HepG2 (cell line): ENCODE measurements at regions not wholly inside any gene's neighbourhood (a gene's known extent, or its start where the extent isn't known, plus 50 kb on each side); places are given as distances from the start of the nearest gene placed in this dataset.

Experiments used
- ATAC-seq: fragments of 200-7000 bp; cut with Tn5 transposase; 3 replicates; pipeline ENCODE4 v1.9.1; 2020; ENCODE audit warnings: mild to moderate bottlenecking, moderate library complexity
- BruUV-seq: library from RNA; stranded (reverse); fragments of 400-500 nt; replicated peaks from 2 replicates; lab custom pipeline; 2021; lab: Mats Ljungman, UMichigan
- CTCF ChIA-PET: fragments of 300-600 bp; formaldehyde crosslinking; extraction: SDS; loops from one replicate; lab custom pipeline; 2021; ENCODE audit warnings: low total read pairs, inconsistent platforms, low intra/inter-chr PET ratio; lab: Yijun Ruan, JAX
- POLR2A ChIA-PET: fragments of 350-600 bp; sonication (Branson Sonifier 250); formaldehyde crosslinking; loops from one replicate; lab custom pipeline; 2020; ENCODE audit warnings: antibody characterized with exemption, inconsistent platforms; lab: Yijun Ruan, JAX
- DNase-seq: peaks from one replicate; pipeline ENCODE4 v3.0.0-alpha.2; 2015; ENCODE audit warnings: low spot score
- FAIRE-seq: peaks from 3 replicates; lab custom pipeline; 2011; peaks lifted over from hg19 to GRCh38; lab: Jason Lieb, UNC
- H2AFZ ChIP-seq: one replicate; pipeline ENCODE4 v1.6.1; 2011; ENCODE audit warnings: low read length, inconsistent platforms
- H3K27ac ChIP-seq: fragments of 300-600 bp; 3 replicates; pipeline ENCODE4 v1.8.0; 2011; ENCODE audit warnings: mixed run types, mild to moderate bottlenecking, mixed read lengths, low read length, inconsistent platforms; ENCODE audit not compliant: insufficient read depth; ENCODE audit errors: extremely low read length
- H3K27me3 ChIP-seq, 2 experiments: fragments of 200-600 bp in 1 of 2; 2 replicates in 1 of 2; 3 replicates in 1 of 2; pipeline versions ENCODE4 v1.6.0 to v1.8.0; 2011; ENCODE audit warnings: low read length in 2 of 2, mild to moderate bottlenecking in 2 of 2, moderate library complexity in 2 of 2, inconsistent platforms in 1 of 2; ENCODE audit not compliant: insufficient read depth in 2 of 2, control insufficient read depth in 1 of 2
- H3K36me3 ChIP-seq, 2 experiments: fragments of 200-600 bp in 1 of 2; replicated peaks in 1 of 2; 2 replicates in 1 of 2; 3 replicates in 1 of 2; pipeline versions ENCODE4 v1.5.1 to v1.8.0; 2011; ENCODE audit warnings: low read length in 2 of 2, inconsistent platforms in 1 of 2; ENCODE audit not compliant: insufficient read depth in 2 of 2, control insufficient read depth in 1 of 2
- H3K4me1 ChIP-seq: 2 replicates; pipeline ENCODE4 v1.5.1; 2012; ENCODE audit warnings: low read length, inconsistent platforms; ENCODE audit not compliant: insufficient read depth
- H3K4me2 ChIP-seq: 2 replicates; pipeline ENCODE4 v1.6.0; 2011; ENCODE audit warnings: low read depth, low read length, inconsistent platforms
- H3K4me3 ChIP-seq, 3 experiments: fragments of 200-600 bp in 1 of 3; sonication (generic), shearing (Covaris generic) in 1 of 3; replicated peaks in 1 of 3; 2 replicates each; pipeline ENCODE4 v1.5.1; 2011 to 2016; ENCODE audit warnings: low read length in 3 of 3, inconsistent platforms in 2 of 3, low read depth in 2 of 3, mild to moderate bottlenecking in 2 of 3, control low read depth in 1 of 3, mixed read lengths in 1 of 3; ENCODE audit not compliant: insufficient read depth in 1 of 3
- H3K79me2 ChIP-seq: one replicate; pipeline ENCODE4 v1.6.1; 2011; ENCODE audit warnings: low read length, inconsistent platforms; ENCODE audit not compliant: insufficient read depth
- H3K9ac ChIP-seq: 2 replicates; pipeline ENCODE4 v1.6.0; 2011; ENCODE audit warnings: mild to moderate bottlenecking, low read depth, low read length, inconsistent platforms; ENCODE audit not compliant: insufficient read depth
- H3K9me3 ChIP-seq: 2 replicates; pipeline ENCODE4 v1.5.1; 2012; ENCODE audit warnings: mild to moderate bottlenecking, low read length
- H4K20me1 ChIP-seq: 2 replicates; pipeline ENCODE4 v1.6.0; 2011; ENCODE audit warnings: inconsistent platforms, mild to moderate bottlenecking, low read length, moderate library complexity; ENCODE audit not compliant: insufficient read depth
- EED ChIP-seq: sonication (generic); formaldehyde crosslinking; IDR thresholded peaks from 2 replicates; pipeline ENCODE4 v1.5.0; 2020; ENCODE audit warnings: mild to moderate bottlenecking, missing genetic modification reagents
- GTF3A ChIP-seq: sonication (generic); formaldehyde crosslinking; conservative IDR thresholded peaks from 2 replicates; pipeline ENCODE4 v1.4.0; 2020; ENCODE audit warnings: mild to moderate bottlenecking, missing genetic modification reagents
- HOXD1 ChIP-seq: sonication (generic); formaldehyde crosslinking; IDR thresholded peaks from 2 replicates; pipeline ENCODE4 v1.5.0; 2020; ENCODE audit warnings: missing genetic modification reagents
- NBN ChIP-seq: fragments of 450-650 bp; conservative IDR thresholded peaks from 2 replicates; pipeline ENCODE4 v1.6.1; 2017
- NKX3-1 ChIP-seq: sonication (generic); formaldehyde crosslinking; IDR thresholded peaks from 2 replicates; pipeline ENCODE4 v1.5.0; 2020; ENCODE audit warnings: missing genetic modification reagents
- PTBP1 ChIP-seq: fragments of 200-400 bp; formaldehyde crosslinking; IDR thresholded peaks from 2 replicates; pipeline ENCODE4 v1.6.1; 2018; ENCODE audit warnings: low read length, low read depth; ENCODE audit not compliant: poor library complexity, severe bottlenecking
- RFXAP ChIP-seq: sonication (generic); formaldehyde crosslinking; IDR thresholded peaks from 2 replicates; pipeline ENCODE4 v1.4.0; 2020; ENCODE audit warnings: missing genetic modification reagents, borderline replicate concordance
- ZBTB38 ChIP-seq: sonication (generic); formaldehyde crosslinking; IDR thresholded peaks from 2 replicates; pipeline ENCODE4 v1.5.1; 2020; ENCODE audit warnings: mild to moderate bottlenecking, missing genetic modification reagents
- ZBTB42 ChIP-seq: sonication (generic); formaldehyde crosslinking; IDR thresholded peaks from 2 replicates; pipeline ENCODE4 v1.5.0; 2020; ENCODE audit warnings: mild to moderate bottlenecking, missing genetic modification reagents
- ZFP1 ChIP-seq: IDR thresholded peaks from 2 replicates; pipeline ENCODE4 v1.6.1; 2016
- ZMYM4 ChIP-seq: sonication (generic); formaldehyde crosslinking; IDR thresholded peaks from 2 replicates; pipeline ENCODE4 v1.8.1; 2023; ENCODE audit warnings: mild to moderate bottlenecking, missing genetic modification reagents
- ZNF124 ChIP-seq: sonication (generic); formaldehyde crosslinking; IDR thresholded peaks from 2 replicates; pipeline ENCODE4 v1.4.0; 2020; ENCODE audit warnings: missing genetic modification reagents
- ZNF256 ChIP-seq: sonication (generic); formaldehyde crosslinking; conservative IDR thresholded peaks from 2 replicates; pipeline ENCODE4 v1.4.0; 2020; ENCODE audit warnings: missing genetic modification reagents
- ZNF543 ChIP-seq: sonication (generic); formaldehyde crosslinking; IDR thresholded peaks from 2 replicates; pipeline ENCODE4 v1.4.0; 2020; ENCODE audit warnings: mild to moderate bottlenecking, missing genetic modification reagents
- ZNF841 ChIP-seq: sonication (generic); formaldehyde crosslinking; IDR thresholded peaks from 2 replicates; pipeline ENCODE4 v1.8.1; 2023; ENCODE audit warnings: missing genetic modification reagents, borderline replicate concordance
- ZNF891 ChIP-seq: sonication (generic); formaldehyde crosslinking; IDR thresholded peaks from 2 replicates; pipeline ENCODE4 v1.5.0; 2020; ENCODE audit warnings: mild to moderate bottlenecking, missing genetic modification reagents
- WGBS: methylation state at CpG from one replicate; pipeline ENCODE4 v1.1.6; 2017; ENCODE audit warnings: low lambda C conversion rate; 5-methylcytosine and 5-hydroxymethylcytosine counted together
- in situ Hi-C: cut with HindIII; loops from 2 replicates; pipeline ENCODE4 v1.10.0; 2017; ENCODE audit warnings: low pct_unique_long_range_greater_than_20kb; ENCODE audit not compliant: extremely low pct_ligation_motif_present
- intact Hi-C: fragments of 100-400 bp; cut with micrococcal nuclease; formaldehyde crosslinking; loops from one replicate; pipeline ENCODE4 v1.10.0; 2022; ENCODE audit not compliant: unreplicated experiment
- TF ChIP-seq, protein P1 (sequence below): sonication (generic); formaldehyde crosslinking; IDR thresholded peaks from 2 replicates; pipeline ENCODE4 v1.5.0; 2020; ENCODE audit warnings: missing genetic modification reagents, mild to moderate bottlenecking, borderline replicate concordance

DNA sequence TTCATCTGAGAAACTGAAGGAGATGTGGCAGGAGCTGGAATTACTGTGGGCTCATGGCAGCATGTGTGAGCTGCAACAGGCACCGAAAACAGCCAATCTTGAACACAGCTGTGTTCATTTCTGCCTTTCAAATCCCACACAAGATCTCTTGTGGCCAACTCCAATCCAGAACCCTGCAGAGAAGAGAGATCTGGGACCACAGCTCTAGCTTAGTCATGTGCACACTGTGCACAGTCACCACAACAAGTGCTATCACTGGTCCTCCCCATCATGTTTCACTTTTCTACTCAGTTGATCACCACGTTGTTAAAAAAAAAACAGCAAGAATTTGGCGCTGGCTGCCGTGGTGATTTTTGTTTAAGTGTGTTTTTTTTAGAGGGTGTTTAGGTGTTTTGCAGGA lies 254.5 kb upstream of the ELAC2 start:
- H3K9ac ChIP-seq: no peak overlapping the region
- H3K4me3 ChIP-seq: no peak overlapping the region
- intact Hi-C loops (no loop called here), in situ Hi-C loops (no loop called here)
- FAIRE-seq: no peak
- peaks cover 0 to 4% of the 10 kb centered on the region in 2 experiments; a peak in 1 of 5 replicates for H3K27me3 ChIP-seq
- CTCF ChIA-PET: no interaction called here
- POLR2A ChIA-PET: no interaction called here
- H3K36me3 ChIP-seq: no peaks in the 10 kb centered on the region
- H3K4me2 ChIP-seq: no peak overlapping the region
- no peaks in the 10 kb centered on the region for H3K4me1 ChIP-seq
- no peak for TF ChIP-seq ZBTB42 (CRISPR knock-in tag)
- TF ChIP-seq ZNF256 (CRISPR knock-in tag): no peak
- TF ChIP-seq ZBTB38: no peak
- TF ChIP-seq NBN: no peak
- TF ChIP-seq EED (CRISPR knock-in tag): no peak
- TF ChIP-seq ZFP1: no peak
- TF ChIP-seq HOXD1 (CRISPR knock-in tag): no peak
- TF ChIP-seq, protein P1, sequence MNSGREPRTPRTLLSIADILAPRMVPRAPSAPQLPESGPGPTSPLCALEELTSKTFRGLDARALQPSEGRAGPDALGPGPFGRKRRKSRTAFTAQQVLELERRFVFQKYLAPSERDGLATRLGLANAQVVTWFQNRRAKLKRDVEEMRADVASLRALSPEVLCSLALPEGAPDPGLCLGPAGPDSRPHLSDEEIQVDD: no peak
- no peak for TF ChIP-seq ZNF124 (CRISPR knock-in tag)
- no peak for TF ChIP-seq PTBP1
- no peak for TF ChIP-seq ZNF543 (CRISPR knock-in tag)
- no peak for TF ChIP-seq GTF3A (CRISPR knock-in tag)
- no peak for TF ChIP-seq NKX3-1 (CRISPR knock-in tag)
- no peak for TF ChIP-seq ZMYM4 (CRISPR knock-in tag)
- no peak for TF ChIP-seq RFXAP (CRISPR knock-in tag)
- no peak for TF ChIP-seq ZNF891
- TF ChIP-seq ZNF841 (CRISPR knock-in tag): no peak
- TF ChIP-seq, all 625 proteins: peak for 0
- ATAC-seq (no peak), DNase-seq (no peak)
- H3K9me3 ChIP-seq: no peaks in the 10 kb centered on the region
- H3K27ac ChIP-seq: no peak overlapping the region
- no peak overlapping the region for H2AFZ ChIP-seq
- WGBS: 25% methylated on average over 4 of the region's 4 CpGs
- no peaks in the 10 kb centered on the region for H3K79me2 ChIP-seq
- H4K20me1 ChIP-seq: no peaks in the 10 kb centered on the region
- BruUV-seq: no TSS peak
